ENCODE measurements at regions not wholly inside any gene's neighbourhood (a gene's known extent, or its start where the extent isn't known, plus 50 kb on each side); places are given as distances from the start of the nearest gene placed in this dataset.

GRCh38 chr18:45287531-45287930 is 327.7 kb upstream of the SLC14A2 start:
- Histone ChIP-seq H3K9me3 (no peaks in the 10 kb centered on the region), H3K27ac (no peak overlapping the region), H3K27me3 (replicated peaks in 1 of 7) (peaks cover 0 to 5% (median 0%) of the 10 kb centered on the region in 7 donors), H3K4me1 (no peaks in the 10 kb centered on the region), H3K36me3 (no peaks in the 10 kb centered on the region), H3K4me3 (no peak overlapping the region)
- intact Hi-C loops (cut with DNase I; ENCODE audit: low total_unique reads) = no loop called here
- DNase-seq = no peak
- TF ChIP-seq POLR2A (IDR thresholded peaks at IDR 0.05) (no peak), POLR2AphosphoS5 (IDR thresholded peaks at IDR 0.05) (no peak)
- TF ChIP-seq, protein P1, sequence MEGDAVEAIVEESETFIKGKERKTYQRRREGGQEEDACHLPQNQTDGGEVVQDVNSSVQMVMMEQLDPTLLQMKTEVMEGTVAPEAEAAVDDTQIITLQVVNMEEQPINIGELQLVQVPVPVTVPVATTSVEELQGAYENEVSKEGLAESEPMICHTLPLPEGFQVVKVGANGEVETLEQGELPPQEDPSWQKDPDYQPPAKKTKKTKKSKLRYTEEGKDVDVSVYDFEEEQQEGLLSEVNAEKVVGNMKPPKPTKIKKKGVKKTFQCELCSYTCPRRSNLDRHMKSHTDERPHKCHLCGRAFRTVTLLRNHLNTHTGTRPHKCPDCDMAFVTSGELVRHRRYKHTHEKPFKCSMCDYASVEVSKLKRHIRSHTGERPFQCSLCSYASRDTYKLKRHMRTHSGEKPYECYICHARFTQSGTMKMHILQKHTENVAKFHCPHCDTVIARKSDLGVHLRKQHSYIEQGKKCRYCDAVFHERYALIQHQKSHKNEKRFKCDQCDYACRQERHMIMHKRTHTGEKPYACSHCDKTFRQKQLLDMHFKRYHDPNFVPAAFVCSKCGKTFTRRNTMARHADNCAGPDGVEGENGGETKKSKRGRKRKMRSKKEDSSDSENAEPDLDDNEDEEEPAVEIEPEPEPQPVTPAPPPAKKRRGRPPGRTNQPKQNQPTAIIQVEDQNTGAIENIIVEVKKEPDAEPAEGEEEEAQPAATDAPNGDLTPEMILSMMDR (IDR thresholded peaks at IDR 0.05 in 8 of 11, conservative IDR thresholded peaks at IDR 0.05 in 3 of 11) = no peak
- WGBS, 5 donors = 59 to 77% (median 69%) methylated on average over 8 to 9 of the region's 9 CpGs

GRCh38 chr18:45290364-45290763 is 324.9 kb upstream of the SLC14A2 start:
- H3K9me3 ChIP-seq = no peaks in the 10 kb centered on the region
- no peak for DNase-seq
- H3K4me1 ChIP-seq = no peaks in the 10 kb centered on the region
- no peaks in the 10 kb centered on the region for H3K36me3 ChIP-seq
- peaks cover 0 to 5% (median 0%) of the 10 kb centered on the region in 7 donors for H3K27me3 ChIP-seq (replicated peaks in 1 of 7)
- H3K4me3 ChIP-seq = no peak overlapping the region
- intact Hi-C loops (cut with DNase I; ENCODE audit: low total_unique reads) = no loop called here
- no peak for TF ChIP-seq POLR2AphosphoS5 (IDR thresholded peaks at IDR 0.05)
- no peak for TF ChIP-seq POLR2A (IDR thresholded peaks at IDR 0.05)
- TF ChIP-seq, protein P1 (IDR thresholded peaks at IDR 0.05 in 8 of 11, conservative IDR thresholded peaks at IDR 0.05 in 3 of 11) = no peak
- WGBS, 5 donors = 89 to 94% (median 92%) methylated on average over 4 of the region's 4 CpGs
- no peak overlapping the region for H3K27ac ChIP-seq

DNA sequence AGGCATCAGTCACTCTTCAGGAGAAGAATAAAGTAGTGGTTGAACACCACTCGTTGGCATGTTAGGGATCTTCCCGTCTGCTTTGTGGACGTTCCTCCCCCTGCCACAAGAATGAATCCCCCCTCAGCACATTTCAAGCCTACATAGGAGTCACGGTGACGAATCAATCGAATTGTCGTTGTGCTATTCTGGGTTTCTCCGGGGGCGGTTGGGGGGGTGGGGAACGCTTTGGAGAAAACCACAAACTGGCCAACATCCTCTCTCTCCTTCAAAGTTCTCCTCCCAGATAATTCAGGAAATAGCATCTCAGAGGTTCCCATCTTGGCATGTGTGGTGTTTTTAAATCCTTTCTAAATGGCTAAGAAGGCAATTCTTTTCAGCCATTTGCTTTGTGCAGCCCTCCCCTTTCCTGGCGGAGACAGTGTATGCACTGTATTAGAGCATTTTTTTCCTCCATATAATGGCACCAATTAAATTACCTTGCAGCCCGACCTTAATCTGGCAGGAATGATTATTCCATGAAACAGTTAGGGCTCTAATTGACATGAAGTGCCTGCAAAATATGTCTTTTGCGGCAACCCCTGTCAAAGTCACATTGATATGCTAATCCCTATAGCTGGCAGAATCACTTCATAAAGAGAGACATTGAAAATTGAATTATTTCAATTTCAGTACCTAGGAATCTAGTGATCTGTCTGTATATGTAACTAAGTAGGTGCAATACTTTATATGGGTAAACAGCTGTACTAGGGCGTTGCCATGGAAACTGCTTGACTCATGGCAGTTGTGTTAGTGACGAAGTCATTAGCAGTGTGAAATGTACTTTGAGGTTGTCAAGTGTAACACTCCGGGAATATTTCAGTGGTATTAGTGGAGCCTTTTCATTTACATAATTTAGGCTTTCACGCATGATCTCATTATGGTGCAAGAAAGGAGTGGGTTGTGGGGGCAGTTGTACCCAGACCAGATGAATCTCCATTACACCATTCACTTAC is 323.4 kb upstream of the SLC14A2 start:
- no peak for DNase-seq
- H3K9me3 ChIP-seq = no peaks in the 10 kb centered on the region
- H3K4me3 ChIP-seq = no peak overlapping the region
- H3K4me1 ChIP-seq = no peaks in the 10 kb centered on the region
- intact Hi-C loops (cut with DNase I; ENCODE audit: low total_unique reads) = no loop called here
- H3K36me3 ChIP-seq = no peaks in the 10 kb centered on the region
- peaks cover 0 to 5% (median 0%) of the 10 kb centered on the region in 7 donors for H3K27me3 ChIP-seq (replicated peaks in 1 of 7)
- no peak overlapping the region for H3K27ac ChIP-seq
- WGBS, 5 donors = 51 to 61% (median 55%) methylated on average over 17 of the region's 17 CpGs
- TF ChIP-seq, protein P1 (IDR thresholded peaks at IDR 0.05 in 8 of 11, conservative IDR thresholded peaks at IDR 0.05 in 3 of 11) = no peak
- TF ChIP-seq POLR2AphosphoS5 (IDR thresholded peaks at IDR 0.05) = no peak
- no peak for TF ChIP-seq POLR2A (IDR thresholded peaks at IDR 0.05)

DNA sequence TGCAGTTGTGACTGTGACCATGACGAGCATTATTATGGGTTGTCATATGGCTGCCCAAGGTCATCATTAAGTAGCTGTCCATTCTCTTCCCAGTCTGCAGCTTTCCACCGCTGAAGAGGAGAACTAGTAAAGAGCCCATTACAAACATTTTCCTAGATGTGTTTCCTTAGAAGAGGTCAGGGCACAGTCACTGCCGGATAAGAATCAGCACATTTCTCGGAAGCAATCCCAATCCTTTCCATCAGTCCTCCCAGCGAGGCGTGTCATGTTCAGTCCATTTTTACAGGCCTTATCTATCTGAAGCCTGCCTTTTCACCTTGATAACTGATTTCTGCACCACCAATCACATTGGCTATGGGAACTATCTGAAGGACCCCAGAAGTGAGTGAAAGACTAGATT is 319.9 kb upstream of the SLC14A2 start:
- 52 to 75% (median 71%) methylated on average over 6 of the region's 6 CpGs for WGBS, 5 donors
- intact Hi-C loops (cut with DNase I; ENCODE audit: low total_unique reads) = no loop called here
- Histone ChIP-seq H3K27me3 (replicated peaks in 1 of 7) (peaks cover 0 to 5% (median 0%) of the 10 kb centered on the region in 7 donors), H3K4me1 (no peaks in the 10 kb centered on the region), H3K36me3 (no peaks in the 10 kb centered on the region), H3K9me3 (no peaks in the 10 kb centered on the region), H3K4me3 (no peak overlapping the region), H3K27ac (no peak overlapping the region)
- TF ChIP-seq POLR2A (IDR thresholded peaks at IDR 0.05) = no peak
- TF ChIP-seq, protein P1 (IDR thresholded peaks at IDR 0.05 in 8 of 11, conservative IDR thresholded peaks at IDR 0.05 in 3 of 11) = no peak
- TF ChIP-seq POLR2AphosphoS5 (IDR thresholded peaks at IDR 0.05) = no peak
- no peak for DNase-seq
